ENCODE measurements at regions not wholly inside any gene's neighbourhood (a gene's known extent, or its start where the extent isn't known, plus 50 kb on each side); places are given as distances from the start of the nearest gene placed in this dataset.

GRCh38 chr13:105607016-105607415 lies 928.4 kb downstream of the EFNB2 start:
- no peak for DNase-seq (ENCODE audit: low read depth)

GRCh38 chr13:105602956-105603670 lies 932.3 kb downstream of the EFNB2 start:
- no peak for DNase-seq (ENCODE audit: low read depth)

DNA sequence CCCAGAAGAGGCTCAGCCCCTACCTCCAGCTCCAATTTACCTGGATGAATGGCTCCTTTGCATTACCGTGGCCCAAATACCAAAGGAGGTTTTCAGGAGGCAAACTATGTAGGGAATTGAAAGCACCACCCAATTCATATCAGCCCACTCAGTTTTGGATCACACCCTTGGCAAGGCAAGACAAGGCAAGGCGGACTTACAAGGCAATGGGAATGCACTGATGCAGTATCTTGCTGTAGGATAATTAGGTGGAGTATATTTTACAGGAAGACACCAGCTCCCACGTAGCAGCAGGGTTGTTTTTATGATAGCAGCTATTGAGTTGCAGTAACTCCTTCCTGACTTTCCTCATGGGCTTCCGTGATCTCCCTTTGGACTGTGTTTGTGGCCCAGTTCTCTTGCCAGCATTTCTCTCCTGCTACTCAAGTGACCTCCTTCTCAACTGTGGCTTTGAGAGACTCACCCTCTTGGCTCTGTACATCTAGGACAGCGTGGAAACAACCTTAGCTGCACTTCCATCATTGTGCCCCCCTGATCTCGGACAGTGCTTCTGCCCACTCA lies 935.9 kb downstream of the EFNB2 start:
- DNase-seq (ENCODE audit: low read depth) = no peak

DNA sequence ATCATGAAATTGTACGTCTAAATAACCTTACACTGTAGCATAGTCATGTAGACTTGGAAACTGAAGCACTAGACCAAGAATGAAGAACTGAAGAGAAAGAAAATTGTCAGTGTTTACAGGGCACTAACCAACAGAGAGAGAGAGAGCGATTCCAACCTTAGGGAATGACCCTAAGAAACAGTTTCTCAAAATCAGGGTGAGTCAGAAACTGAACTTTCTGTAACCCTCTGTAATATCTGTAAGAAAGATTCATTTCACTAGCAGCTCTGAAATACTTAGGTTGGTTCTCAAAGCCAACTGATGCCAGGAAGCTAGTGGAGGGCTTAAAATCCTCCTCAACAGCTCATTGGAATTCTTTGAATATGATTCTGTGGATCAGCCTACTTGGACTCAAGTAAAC lies 936.9 kb downstream of the EFNB2 start:
- no peak for DNase-seq (ENCODE audit: low read depth)

DNA sequence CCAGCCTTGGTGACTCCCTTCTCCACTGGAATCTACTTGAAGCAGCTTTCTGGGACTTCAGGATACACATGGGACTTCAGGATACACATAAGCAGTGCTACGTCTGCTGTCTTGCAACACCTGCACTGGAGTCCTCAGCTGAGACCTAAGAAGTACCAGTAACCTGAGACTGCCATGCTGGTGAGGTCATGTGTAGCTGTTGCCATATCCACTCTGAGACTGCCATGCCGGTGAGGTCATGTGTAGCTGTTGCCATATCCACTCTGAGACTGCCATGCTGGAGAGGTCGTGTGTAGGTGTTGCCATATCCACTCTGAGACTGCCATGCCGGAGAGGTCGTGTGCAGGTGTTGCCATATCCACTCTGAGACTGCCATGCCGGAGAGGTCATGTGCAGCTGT lies 937.9 kb downstream of the EFNB2 start:
- no peak for DNase-seq (ENCODE audit: low read depth)

- DNase-seq (ENCODE audit: low read depth) = no peak
Observed at GRCh38 chr13:105595471-105595870, 940.0 kb downstream of the EFNB2 start.

- no peak for DNase-seq (ENCODE audit: low read depth)
Observed at GRCh38 chr13:105591277-105591676, 944.2 kb downstream of the EFNB2 start.

- no peak for DNase-seq (ENCODE audit: low read depth)
Observed at GRCh38 chr13:105587786-105588185, 947.7 kb downstream of the EFNB2 start.

- DNase-seq (ENCODE audit: low read depth) = no peak
Observed at GRCh38 chr13:105579821-105580710, 955.4 kb downstream of the EFNB2 start.

GRCh38 chr13:105573136-105573535 lies 962.3 kb downstream of the EFNB2 start:
- no peak for DNase-seq (ENCODE audit: low read depth)

DNA sequence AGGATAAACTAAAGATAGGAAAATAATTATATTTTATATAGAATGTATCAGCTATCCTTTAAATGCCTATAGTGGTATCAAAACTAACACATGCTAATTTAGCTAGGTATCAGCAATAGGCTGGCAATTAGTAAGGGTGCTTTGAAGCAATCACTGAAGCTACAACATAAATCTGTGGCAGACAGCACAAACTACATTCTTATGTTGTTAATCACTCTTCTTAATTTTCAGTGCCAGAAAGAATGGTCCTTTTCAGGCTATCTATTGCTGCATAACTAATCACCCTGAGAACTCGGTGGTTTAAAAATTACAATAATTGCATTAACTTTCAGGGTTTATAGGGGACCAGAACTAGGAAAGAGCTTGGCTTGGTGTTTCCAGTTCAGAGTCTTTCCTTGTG lies 963.1 kb downstream of the EFNB2 start:
- DNase-seq (ENCODE audit: low read depth) = no peak

- DNase-seq (ENCODE audit: low read depth) = no peak
Observed at GRCh38 chr13:105569816-105570215, 965.6 kb downstream of the EFNB2 start.

- DNase-seq (ENCODE audit: low read depth) = no peak
Observed at GRCh38 chr13:105567951-105568525, 967.4 kb downstream of the EFNB2 start.

- no peak for DNase-seq (ENCODE audit: low read depth)
Observed at GRCh38 chr13:105565136-105565727, 970.2 kb downstream of the EFNB2 start.

- no peak for DNase-seq (ENCODE audit: low read depth)
Observed at GRCh38 chr13:105552078-105552477, 983.4 kb downstream of the EFNB2 start.

DNA sequence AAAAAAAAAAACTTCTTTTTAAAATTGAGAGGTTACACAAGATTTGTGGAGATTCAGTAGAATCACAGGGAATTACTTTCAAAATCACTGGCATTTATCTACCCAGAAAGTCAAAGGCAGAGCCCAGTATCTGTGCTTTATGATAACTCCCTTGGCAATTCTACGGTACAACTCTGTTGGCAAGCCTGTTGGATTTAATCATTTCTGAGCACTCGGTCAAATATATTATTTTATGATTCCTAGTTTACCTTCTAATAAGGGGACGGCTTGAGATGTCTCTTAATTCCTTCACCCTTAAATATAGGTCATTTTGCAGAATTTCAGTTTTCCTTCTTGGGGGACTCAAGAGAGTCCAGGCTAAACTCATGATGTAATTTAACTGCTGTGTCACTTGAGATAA lies 987.6 kb downstream of the EFNB2 start:
- DNase-seq (ENCODE audit: low read depth) = no peak

GRCh38 chr13:105545811-105546210 lies 989.7 kb downstream of the EFNB2 start:
- DNase-seq (ENCODE audit: low read depth) = no peak

DNA sequence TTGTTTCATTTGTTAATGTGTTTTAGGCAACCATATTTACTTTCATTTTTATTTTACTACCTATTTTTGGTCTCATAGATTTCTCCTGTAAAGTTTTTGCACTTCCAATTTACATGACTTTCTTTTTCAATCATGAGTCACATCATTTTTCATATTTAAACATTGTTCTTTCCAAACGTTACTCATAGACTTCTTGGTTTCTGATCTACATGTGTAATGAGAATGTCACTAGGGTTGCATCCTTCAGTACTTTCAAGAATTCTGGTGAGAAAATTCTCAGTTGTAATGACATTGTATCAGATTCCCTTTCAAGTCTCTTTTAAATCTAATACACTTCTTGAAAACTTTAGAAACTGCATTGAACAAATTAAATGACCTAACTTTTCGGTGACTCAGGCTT lies 991.7 kb downstream of the EFNB2 start:
- DNase-seq (ENCODE audit: low read depth) = no peak

DNA sequence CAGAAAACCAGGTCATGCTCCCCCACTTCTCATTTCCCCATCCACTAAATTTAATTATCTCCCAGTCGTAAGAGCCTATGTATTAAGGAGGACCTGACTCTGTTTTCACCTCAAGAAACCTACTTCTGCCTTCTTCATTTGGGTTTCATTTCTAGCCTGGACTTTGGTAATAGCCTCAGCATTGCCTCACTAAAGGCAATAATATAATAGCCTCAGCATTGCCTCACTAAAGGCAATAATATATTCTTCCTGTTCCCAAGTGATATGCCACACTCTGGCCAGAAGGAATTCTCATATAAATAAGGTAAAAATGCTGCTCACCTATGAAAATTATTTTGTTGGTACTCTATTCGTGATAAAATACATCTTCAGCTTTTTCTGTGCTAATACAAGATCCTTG lies 993.9 kb downstream of the EFNB2 start:
- no peak for DNase-seq (ENCODE audit: low read depth)

GRCh38 chr13:105538346-105538745 lies 997.1 kb downstream of the EFNB2 start:
- DNase-seq (ENCODE audit: low read depth) = no peak

DNA sequence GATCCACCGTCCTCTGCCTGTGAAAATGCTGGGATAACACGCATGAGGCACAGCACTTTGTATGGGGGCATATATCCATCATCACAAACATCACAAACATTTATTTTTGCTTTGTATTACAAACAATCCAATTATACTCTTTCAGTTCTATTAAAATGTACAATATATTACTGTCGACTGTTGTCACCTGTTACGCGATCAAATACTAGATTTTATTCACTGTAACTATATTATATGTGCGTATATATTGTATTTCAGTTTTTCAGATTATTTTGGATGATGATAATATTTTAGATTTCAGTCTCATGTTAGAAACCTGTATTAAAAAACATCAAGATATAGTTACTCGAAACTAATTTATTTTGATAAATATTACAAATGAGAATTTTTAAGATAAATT lies 998.3 kb downstream of the EFNB2 start:
- DNase-seq (ENCODE audit: low read depth) = no peak

- no peak for DNase-seq (ENCODE audit: low read depth)
Observed at GRCh38 chr13:105530468-105530867, 1005.0 kb downstream of the EFNB2 start.
